ENCODE measurements at regions not wholly inside any gene's neighbourhood (a gene's known extent, or its start where the extent isn't known, plus 50 kb on each side); places are given as distances from the start of the nearest gene placed in this dataset.

GRCh38 chr5:14025569-14026286 lies 81.2 kb upstream of the DNAH5 start:
- TF ChIP-seq POLR2AphosphoS5 (IDR thresholded peaks at IDR 0.05; ENCODE audit: low read depth) (no peak), REST (IDR thresholded peaks at IDR 0.05; ENCODE audit: insufficient replicate concordance, low read depth) (no peak), CTCF (IDR thresholded peaks at IDR 0.05; ENCODE audit: insufficient read depth, low read length) (no peak)

All from HL-60 (cell line).